ENCODE measurements at regions not wholly inside any gene's neighbourhood (a gene's known extent, or its start where the extent isn't known, plus 50 kb on each side); places are given as distances from the start of the nearest gene placed in this dataset.

- H3K4me3 ChIP-seq (ENCODE audit: low read length): no peak overlapping the region
- no peak for TF ChIP-seq CTCF (conservative IDR thresholded peaks at IDR 0.05; ENCODE audit: low read length)
- no peak for DNase-seq (ENCODE audit: low read depth)
Observed at GRCh38 chr2:54021702-54022101, 50.9 kb upstream of the PSME4 start.

DNA sequence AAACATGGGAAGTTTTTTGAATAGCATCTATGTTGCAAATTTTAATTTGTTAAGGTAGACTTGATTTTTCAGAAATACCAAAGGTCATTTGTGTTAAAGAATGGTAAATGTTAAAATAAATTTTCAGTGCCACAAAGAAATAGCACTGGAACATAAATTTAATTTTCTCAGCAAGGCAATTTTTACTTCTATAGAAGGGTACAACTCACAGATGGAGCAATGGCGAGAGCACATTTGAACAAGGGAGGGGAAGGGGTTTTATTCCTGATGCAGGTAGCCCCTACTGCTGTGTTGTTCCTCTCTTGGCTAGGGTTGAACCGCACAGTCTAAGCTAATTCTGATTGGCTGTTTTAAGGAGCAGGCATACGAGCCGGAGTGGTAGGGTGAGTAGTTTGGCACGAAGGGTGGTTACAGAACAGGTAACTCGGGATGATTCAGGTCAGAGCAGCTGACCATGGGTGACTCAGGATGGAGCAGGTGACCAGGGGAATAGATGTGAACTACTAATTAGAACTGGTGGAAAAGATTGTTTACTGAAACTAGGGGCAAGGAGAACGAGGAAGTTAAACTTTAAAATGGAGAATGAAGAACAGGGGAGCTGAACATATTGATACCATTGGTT, 50.1 kb upstream of the PSME4 start:
- no peak for DNase-seq (ENCODE audit: low read depth)
- TF ChIP-seq CTCF (conservative IDR thresholded peaks at IDR 0.05; ENCODE audit: low read length): no peak
- H3K4me3 ChIP-seq (ENCODE audit: low read length): no peak overlapping the region
